ENCODE measurements at regions not wholly inside any gene's neighbourhood (a gene's known extent, or its start where the extent isn't known, plus 50 kb on each side); places are given as distances from the start of the nearest gene placed in this dataset.

DNA sequence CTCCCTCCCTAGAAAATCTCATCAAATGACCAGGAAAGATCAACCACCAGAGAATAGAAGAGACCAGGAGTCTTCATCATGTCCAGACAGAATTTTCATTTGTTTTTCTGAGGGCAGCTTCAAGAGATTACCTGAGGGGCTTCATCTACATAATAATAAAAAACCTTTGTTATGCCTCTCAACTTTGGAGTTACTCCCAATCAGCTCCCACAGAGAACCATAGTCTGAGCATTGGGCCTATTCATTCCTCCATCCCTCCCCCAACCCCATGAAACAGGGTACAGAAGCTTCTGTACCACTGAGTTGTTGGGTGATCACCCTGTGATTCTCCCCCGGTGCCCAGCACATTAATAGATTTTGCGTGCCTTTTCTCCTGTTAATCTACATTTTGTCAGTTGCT, 53.3 kb upstream of the PRRC2C start (continued):
- TF ChIP-seq, protein P1, sequence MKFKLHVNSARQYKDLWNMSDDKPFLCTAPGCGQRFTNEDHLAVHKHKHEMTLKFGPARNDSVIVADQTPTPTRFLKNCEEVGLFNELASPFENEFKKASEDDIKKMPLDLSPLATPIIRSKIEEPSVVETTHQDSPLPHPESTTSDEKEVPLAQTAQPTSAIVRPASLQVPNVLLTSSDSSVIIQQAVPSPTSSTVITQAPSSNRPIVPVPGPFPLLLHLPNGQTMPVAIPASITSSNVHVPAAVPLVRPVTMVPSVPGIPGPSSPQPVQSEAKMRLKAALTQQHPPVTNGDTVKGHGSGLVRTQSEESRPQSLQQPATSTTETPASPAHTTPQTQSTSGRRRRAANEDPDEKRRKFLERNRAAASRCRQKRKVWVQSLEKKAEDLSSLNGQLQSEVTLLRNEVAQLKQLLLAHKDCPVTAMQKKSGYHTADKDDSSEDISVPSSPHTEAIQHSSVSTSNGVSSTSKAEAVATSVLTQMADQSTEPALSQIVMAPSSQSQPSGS (IDR thresholded peaks at IDR 0.05; ENCODE audit: low read length): no peak
- no peak for TF ChIP-seq TCF12 (IDR thresholded peaks at IDR 0.05; ENCODE audit: low read depth, low read length)
- no peak for TF ChIP-seq SP2 (IDR thresholded peaks at IDR 0.05; ENCODE audit: low read length)
- TF ChIP-seq CHD2 (IDR thresholded peaks at IDR 0.05; ENCODE audit: low read length): no peak
- TF ChIP-seq NRF1 (IDR thresholded peaks at IDR 0.05; ENCODE audit: low read depth, low read length): no peak
- TF ChIP-seq, protein P2, sequence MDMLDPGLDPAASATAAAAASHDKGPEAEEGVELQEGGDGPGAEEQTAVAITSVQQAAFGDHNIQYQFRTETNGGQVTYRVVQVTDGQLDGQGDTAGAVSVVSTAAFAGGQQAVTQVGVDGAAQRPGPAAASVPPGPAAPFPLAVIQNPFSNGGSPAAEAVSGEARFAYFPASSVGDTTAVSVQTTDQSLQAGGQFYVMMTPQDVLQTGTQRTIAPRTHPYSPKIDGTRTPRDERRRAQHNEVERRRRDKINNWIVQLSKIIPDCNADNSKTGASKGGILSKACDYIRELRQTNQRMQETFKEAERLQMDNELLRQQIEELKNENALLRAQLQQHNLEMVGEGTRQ (IDR thresholded peaks at IDR 0.05; ENCODE audit: low read length): no peak
- no peak for TF ChIP-seq CEBPB (IDR thresholded peaks at IDR 0.05; ENCODE audit: low read depth, low read length)
- no peak for TF ChIP-seq TBP (IDR thresholded peaks at IDR 0.05; ENCODE audit: low read depth, low read length)
- no peak for TF ChIP-seq PHF8 (conservative IDR thresholded peaks at IDR 0.05; ENCODE audit: low read depth, low read length)
- TF ChIP-seq JUN (IDR thresholded peaks at IDR 0.05; ENCODE audit: low read depth, low read length): no peak
- TF ChIP-seq POLR2AphosphoS5 (IDR thresholded peaks at IDR 0.05; ENCODE audit: low read depth, low read length): no peak
- TF ChIP-seq SRF (IDR thresholded peaks at IDR 0.05; ENCODE audit: low read depth, low read length): no peak
- TF ChIP-seq GTF2F1 (IDR thresholded peaks at IDR 0.05; ENCODE audit: borderline replicate concordance, low read depth, low read length): no peak
- TF ChIP-seq SP4 (IDR thresholded peaks at IDR 0.05; ENCODE audit: low read length): no peak
- TF ChIP-seq SIN3A (conservative IDR thresholded peaks at IDR 0.05 in 1 of 2, IDR thresholded peaks at IDR 0.05 in 1 of 2; ENCODE audit: low read depth in 1 of 2, low read length in 2 of 2): no peak
- no peak for TF ChIP-seq KDM1A (IDR thresholded peaks at IDR 0.05; ENCODE audit: borderline replicate concordance, low read length)
- peak; percentile 90; the same call in 1 of the 2 replicates for TF ChIP-seq POU5F1 (IDR thresholded peaks at IDR 0.05; ENCODE audit: low read depth, low read length)

Measured in H1 (cell line).